ENCODE measurements at regions not wholly inside any gene's neighbourhood (a gene's known extent, or its start where the extent isn't known, plus 50 kb on each side); places are given as distances from the start of the nearest gene placed in this dataset.

GRCh38 chr14:98999901-99000300, 272.1 kb downstream of the BCL11B start:
- Histone ChIP-seq H3K36me3 (ENCODE audit: insufficient read depth, low read length) (no peaks in the 10 kb centered on the region), H3K4me2 (ENCODE audit: low read length) (no peak overlapping the region), H3K9me2 (ENCODE audit: insufficient read depth, low read length) (no peaks in the 10 kb centered on the region), H2AFZ (ENCODE audit: low read depth, low read length) (no peak overlapping the region), H3K9me3 (ENCODE audit: low read length) (no peaks in the 10 kb centered on the region), H3K27me3 (ENCODE audit: insufficient read depth, low read depth, low read length) (no peaks in the 10 kb centered on the region), H3K79me2 (replicated peaks; ENCODE audit: insufficient read depth, low read length) (no peaks in the 10 kb centered on the region), H3K27ac (ENCODE audit: low read length) (no peak overlapping the region), H3K4me3 (ENCODE audit: low read length) (no peak overlapping the region), H3F3A (ENCODE audit: insufficient read depth, low read length, poor library complexity, severe bottlenecking) (no peaks in the 10 kb centered on the region), H4K20me1 (ENCODE audit: insufficient read depth) (no peaks in the 10 kb centered on the region), H3K9ac (ENCODE audit: low read length) (no peak overlapping the region)
- TF ChIP-seq MXI1 (conservative IDR thresholded peaks at IDR 0.05; ENCODE audit: poor library complexity, severe bottlenecking) (no peak), TAF1 (IDR thresholded peaks at IDR 0.05; ENCODE audit: low read depth) (no peak), SMC3 (conservative IDR thresholded peaks at IDR 0.05; ENCODE audit: poor library complexity) (no peak), EZH2 (IDR thresholded peaks at IDR 0.05; ENCODE audit: borderline replicate concordance, insufficient read depth, low read length, poor library complexity, severe bottlenecking) (no peak), POLR2AphosphoS5 (IDR thresholded peaks at IDR 0.05) (no peak), RAD21 (conservative IDR thresholded peaks at IDR 0.05) (no peak), EP300 (conservative IDR thresholded peaks at IDR 0.05; ENCODE audit: poor library complexity, severe bottlenecking) (no peak)
- TF ChIP-seq, protein P1, sequence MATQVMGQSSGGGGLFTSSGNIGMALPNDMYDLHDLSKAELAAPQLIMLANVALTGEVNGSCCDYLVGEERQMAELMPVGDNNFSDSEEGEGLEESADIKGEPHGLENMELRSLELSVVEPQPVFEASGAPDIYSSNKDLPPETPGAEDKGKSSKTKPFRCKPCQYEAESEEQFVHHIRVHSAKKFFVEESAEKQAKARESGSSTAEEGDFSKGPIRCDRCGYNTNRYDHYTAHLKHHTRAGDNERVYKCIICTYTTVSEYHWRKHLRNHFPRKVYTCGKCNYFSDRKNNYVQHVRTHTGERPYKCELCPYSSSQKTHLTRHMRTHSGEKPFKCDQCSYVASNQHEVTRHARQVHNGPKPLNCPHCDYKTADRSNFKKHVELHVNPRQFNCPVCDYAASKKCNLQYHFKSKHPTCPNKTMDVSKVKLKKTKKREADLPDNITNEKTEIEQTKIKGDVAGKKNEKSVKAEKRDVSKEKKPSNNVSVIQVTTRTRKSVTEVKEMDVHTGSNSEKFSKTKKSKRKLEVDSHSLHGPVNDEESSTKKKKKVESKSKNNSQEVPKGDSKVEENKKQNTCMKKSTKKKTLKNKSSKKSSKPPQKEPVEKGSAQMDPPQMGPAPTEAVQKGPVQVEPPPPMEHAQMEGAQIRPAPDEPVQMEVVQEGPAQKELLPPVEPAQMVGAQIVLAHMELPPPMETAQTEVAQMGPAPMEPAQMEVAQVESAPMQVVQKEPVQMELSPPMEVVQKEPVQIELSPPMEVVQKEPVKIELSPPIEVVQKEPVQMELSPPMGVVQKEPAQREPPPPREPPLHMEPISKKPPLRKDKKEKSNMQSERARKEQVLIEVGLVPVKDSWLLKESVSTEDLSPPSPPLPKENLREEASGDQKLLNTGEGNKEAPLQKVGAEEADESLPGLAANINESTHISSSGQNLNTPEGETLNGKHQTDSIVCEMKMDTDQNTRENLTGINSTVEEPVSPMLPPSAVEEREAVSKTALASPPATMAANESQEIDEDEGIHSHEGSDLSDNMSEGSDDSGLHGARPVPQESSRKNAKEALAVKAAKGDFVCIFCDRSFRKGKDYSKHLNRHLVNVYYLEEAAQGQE (IDR thresholded peaks at IDR 0.05; ENCODE audit: borderline replicate concordance): no peak
- TF ChIP-seq, protein P2, sequence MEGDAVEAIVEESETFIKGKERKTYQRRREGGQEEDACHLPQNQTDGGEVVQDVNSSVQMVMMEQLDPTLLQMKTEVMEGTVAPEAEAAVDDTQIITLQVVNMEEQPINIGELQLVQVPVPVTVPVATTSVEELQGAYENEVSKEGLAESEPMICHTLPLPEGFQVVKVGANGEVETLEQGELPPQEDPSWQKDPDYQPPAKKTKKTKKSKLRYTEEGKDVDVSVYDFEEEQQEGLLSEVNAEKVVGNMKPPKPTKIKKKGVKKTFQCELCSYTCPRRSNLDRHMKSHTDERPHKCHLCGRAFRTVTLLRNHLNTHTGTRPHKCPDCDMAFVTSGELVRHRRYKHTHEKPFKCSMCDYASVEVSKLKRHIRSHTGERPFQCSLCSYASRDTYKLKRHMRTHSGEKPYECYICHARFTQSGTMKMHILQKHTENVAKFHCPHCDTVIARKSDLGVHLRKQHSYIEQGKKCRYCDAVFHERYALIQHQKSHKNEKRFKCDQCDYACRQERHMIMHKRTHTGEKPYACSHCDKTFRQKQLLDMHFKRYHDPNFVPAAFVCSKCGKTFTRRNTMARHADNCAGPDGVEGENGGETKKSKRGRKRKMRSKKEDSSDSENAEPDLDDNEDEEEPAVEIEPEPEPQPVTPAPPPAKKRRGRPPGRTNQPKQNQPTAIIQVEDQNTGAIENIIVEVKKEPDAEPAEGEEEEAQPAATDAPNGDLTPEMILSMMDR (IDR thresholded peaks at IDR 0.05; ENCODE audit: poor library complexity, severe bottlenecking): no peak

GRCh38 chr14:99001241-99001640, 270.8 kb downstream of the BCL11B start:
- H3K9me3 ChIP-seq (ENCODE audit: low read length): no peaks in the 10 kb centered on the region
- no peak overlapping the region for H3K4me2 ChIP-seq (ENCODE audit: low read length)
- H2AFZ ChIP-seq (ENCODE audit: low read depth, low read length): no peak overlapping the region
- no peaks in the 10 kb centered on the region for H3K36me3 ChIP-seq (ENCODE audit: insufficient read depth, low read length)
- H3K27me3 ChIP-seq (ENCODE audit: insufficient read depth, low read depth, low read length): no peaks in the 10 kb centered on the region
- no peaks in the 10 kb centered on the region for H4K20me1 ChIP-seq (ENCODE audit: insufficient read depth)
- TF ChIP-seq TAF1 (IDR thresholded peaks at IDR 0.05; ENCODE audit: low read depth) (no peak), POLR2AphosphoS5 (IDR thresholded peaks at IDR 0.05) (no peak), SMC3 (conservative IDR thresholded peaks at IDR 0.05; ENCODE audit: poor library complexity) (no peak)
- H3K9ac ChIP-seq (ENCODE audit: low read length): no peak overlapping the region
- H3F3A ChIP-seq (ENCODE audit: insufficient read depth, low read length, poor library complexity, severe bottlenecking): no peaks in the 10 kb centered on the region
- no peak overlapping the region for H3K4me3 ChIP-seq (ENCODE audit: low read length)
- H3K9me2 ChIP-seq (ENCODE audit: insufficient read depth, low read length): no peaks in the 10 kb centered on the region
- H3K79me2 ChIP-seq (replicated peaks; ENCODE audit: insufficient read depth, low read length): no peaks in the 10 kb centered on the region
- H3K27ac ChIP-seq (ENCODE audit: low read length): no peak overlapping the region

- Histone ChIP-seq H3K4me2 (ENCODE audit: low read length) (no peak overlapping the region), H3K36me3 (ENCODE audit: insufficient read depth, low read length) (no peaks in the 10 kb centered on the region), H3F3A (ENCODE audit: insufficient read depth, low read length, poor library complexity, severe bottlenecking) (no peaks in the 10 kb centered on the region), H3K79me2 (replicated peaks; ENCODE audit: insufficient read depth, low read length) (no peaks in the 10 kb centered on the region), H3K27me3 (ENCODE audit: insufficient read depth, low read depth, low read length) (no peaks in the 10 kb centered on the region), H4K20me1 (ENCODE audit: insufficient read depth) (no peaks in the 10 kb centered on the region), H3K9me2 (ENCODE audit: insufficient read depth, low read length) (no peaks in the 10 kb centered on the region), H3K9ac (ENCODE audit: low read length) (no peak overlapping the region), H2AFZ (ENCODE audit: low read depth, low read length) (no peak overlapping the region), H3K4me3 (ENCODE audit: low read length) (no peak overlapping the region), H3K9me3 (ENCODE audit: low read length) (no peaks in the 10 kb centered on the region), H3K27ac (ENCODE audit: low read length) (no peak overlapping the region)
- TF ChIP-seq SMC3 (conservative IDR thresholded peaks at IDR 0.05; ENCODE audit: poor library complexity): no peak
- TF ChIP-seq, protein P1 (IDR thresholded peaks at IDR 0.05; ENCODE audit: borderline replicate concordance): no peak
Observed at GRCh38 chr14:99003646-99004045, 268.4 kb downstream of the BCL11B start.

All from neural cell (in vitro differentiated cells).